ENCODE measurements at regions not wholly inside any gene's neighbourhood (a gene's known extent, or its start where the extent isn't known, plus 50 kb on each side); places are given as distances from the start of the nearest gene placed in this dataset.

DNA sequence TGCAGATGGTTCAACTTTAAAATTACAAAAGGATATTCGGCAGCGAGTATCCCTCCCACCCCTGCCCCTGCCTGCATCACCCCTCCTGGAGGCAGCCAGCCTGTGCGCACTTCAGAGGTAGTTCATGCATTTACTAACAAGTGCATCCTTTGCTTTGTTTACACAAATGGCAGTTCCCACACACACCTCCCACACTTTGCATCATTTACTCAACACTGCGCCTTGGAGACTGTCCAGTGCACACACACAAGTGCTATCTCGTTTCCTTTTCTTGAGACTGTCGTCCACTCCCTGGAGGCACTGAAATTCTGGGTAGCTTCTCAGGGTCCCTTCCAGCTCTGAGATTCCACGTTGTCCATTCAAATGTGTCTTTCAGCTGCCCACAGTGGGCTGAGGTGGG, 53.1 kb upstream of the VSX1 start:
- H3K4me1 ChIP-seq (ENCODE audit: insufficient read depth, low read length) = no peaks in the 10 kb centered on the region
- intact Hi-C loops (cut with micrococcal nuclease) = no loop called here
- Mint-ChIP-seq H3K36me3 (no peaks in the 10 kb centered on the region), H3K4me3 (no peak overlapping the region), H3K27ac (no peak overlapping the region), H3K9me3 (no peaks in the 10 kb centered on the region), H3K4me1 (no peaks in the 10 kb centered on the region), H3K27me3 (peaks cover 7 to 10% of the 10 kb centered on the region in 2 donors)
- ChIA-PET POLR2A (ENCODE audit: partially characterized antibody) (no interaction called here), CTCF (ENCODE audit: partially characterized antibody) (no interaction called here)
- no peak overlapping the region for H3K4me3 ChIP-seq (ENCODE audit: low read length in 2 of 2)
- H3K36me3 ChIP-seq (ENCODE audit: insufficient read depth, low read length) = no peaks in the 10 kb centered on the region
- H3K27ac ChIP-seq (ENCODE audit: low read depth, low read length) = no peak overlapping the region
- H3K9me3 ChIP-seq (ENCODE audit: control insufficient read depth in 1 of 2, low read length in 2 of 2) = no peaks in the 10 kb centered on the region
- no peaks in the 10 kb centered on the region for H3K27me3 ChIP-seq (ENCODE audit: insufficient read depth, low read length)
- DNase-seq = no peak

DNA sequence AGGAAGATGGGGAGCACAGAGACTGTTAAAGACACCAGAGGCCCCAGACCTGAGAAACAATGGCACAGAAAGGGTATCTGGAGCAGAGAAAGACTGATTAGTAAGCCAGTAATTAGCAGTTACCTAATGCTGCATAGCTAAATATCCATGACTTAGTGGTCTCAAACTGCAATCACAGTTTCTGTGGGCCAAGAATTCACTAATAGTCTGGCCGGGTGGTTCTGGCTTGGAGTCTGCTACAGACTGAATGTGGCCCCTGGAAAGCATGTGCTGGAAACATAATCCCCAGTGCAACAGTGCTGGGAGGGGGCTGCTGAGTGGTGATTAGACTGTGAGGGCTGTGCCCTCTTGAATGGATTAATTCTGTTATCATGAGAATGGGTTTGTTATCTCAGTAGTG, 54.1 kb upstream of the VSX1 start:
- no peaks in the 10 kb centered on the region for H3K27me3 ChIP-seq (ENCODE audit: insufficient read depth, low read length)
- H3K27me3 Mint-ChIP-seq = peaks cover 7 to 12% of the 10 kb centered on the region in 2 donors
- H3K4me3 Mint-ChIP-seq = no peak overlapping the region
- intact Hi-C loops (cut with micrococcal nuclease) = no loop called here
- H3K9me3 Mint-ChIP-seq = no peaks in the 10 kb centered on the region
- no peaks in the 10 kb centered on the region for H3K36me3 Mint-ChIP-seq
- no peaks in the 10 kb centered on the region for H3K4me1 ChIP-seq (ENCODE audit: insufficient read depth, low read length)
- no peaks in the 10 kb centered on the region for H3K4me1 Mint-ChIP-seq
- ChIA-PET POLR2A (ENCODE audit: partially characterized antibody) (no interaction called here), CTCF (ENCODE audit: partially characterized antibody) (no interaction called here)
- no peak for DNase-seq
- no peak overlapping the region for H3K27ac Mint-ChIP-seq
- H3K27ac ChIP-seq (ENCODE audit: low read depth, low read length) = no peak overlapping the region
- no peaks in the 10 kb centered on the region for H3K9me3 ChIP-seq (ENCODE audit: control insufficient read depth in 1 of 2, low read length in 2 of 2)
- H3K36me3 ChIP-seq (ENCODE audit: insufficient read depth, low read length) = no peaks in the 10 kb centered on the region
- H3K4me3 ChIP-seq (ENCODE audit: low read length in 2 of 2) = no peak overlapping the region

GRCh38 chr20:25136643-25137559, 55.0 kb upstream of the VSX1 start:
- Mint-ChIP-seq H3K4me3 (no peak overlapping the region), H3K27me3 (peaks cover 9 to 10% of the 10 kb centered on the region in 2 donors), H3K36me3 (no peaks in the 10 kb centered on the region), H3K9me3 (no peaks in the 10 kb centered on the region), H3K27ac (peak overlapping the region in 1 of 7 donors; percentile 7), H3K4me1 (no peaks in the 10 kb centered on the region)
- ChIA-PET CTCF (ENCODE audit: partially characterized antibody) (no interaction called here), POLR2A (ENCODE audit: partially characterized antibody) (no interaction called here)
- Histone ChIP-seq H3K4me1 (ENCODE audit: insufficient read depth, low read length) (no peaks in the 10 kb centered on the region), H3K36me3 (ENCODE audit: insufficient read depth, low read length) (no peaks in the 10 kb centered on the region), H3K4me3 (ENCODE audit: low read length in 2 of 2) (no peak overlapping the region), H3K27me3 (ENCODE audit: insufficient read depth, low read length) (no peaks in the 10 kb centered on the region), H3K9me3 (ENCODE audit: control insufficient read depth in 1 of 2, low read length in 2 of 2) (no peaks in the 10 kb centered on the region), H3K27ac (ENCODE audit: low read depth, low read length) (no peak overlapping the region)
- no peak for DNase-seq
- intact Hi-C loops (cut with micrococcal nuclease) = no loop called here

DNA sequence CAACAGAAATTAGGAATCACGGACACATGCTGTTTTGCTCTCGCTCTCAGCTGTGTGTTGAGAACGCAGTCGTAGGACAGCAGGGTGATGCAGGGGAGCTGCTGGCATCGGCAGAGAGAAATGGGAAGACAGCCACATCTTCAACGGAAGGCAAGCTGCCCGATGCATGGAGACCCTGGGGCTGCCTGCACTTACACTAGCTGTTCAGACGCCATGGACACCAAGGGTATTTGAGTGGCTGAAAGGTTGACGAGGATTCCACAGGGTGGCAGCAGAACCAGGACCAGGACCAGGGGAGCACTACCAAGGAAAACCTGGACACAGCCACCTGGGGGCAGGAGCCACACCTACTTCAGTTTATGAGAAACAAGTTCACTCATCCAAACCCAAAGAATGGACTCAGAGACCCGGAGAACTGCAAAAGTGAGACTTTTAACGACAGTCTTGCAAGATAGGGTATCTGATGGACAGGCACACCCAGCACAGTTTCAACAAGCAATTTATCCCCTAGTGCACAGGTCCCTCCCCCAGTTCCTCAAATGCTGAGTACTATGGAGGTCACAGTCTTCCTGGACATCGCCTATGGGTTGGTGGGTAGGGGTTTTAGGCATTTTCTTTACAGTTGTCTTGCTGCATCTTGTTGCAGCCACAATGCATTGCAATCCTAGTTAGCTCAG, 56.3 kb upstream of the ENTPD6 start:
- no peaks in the 10 kb centered on the region for H3K4me1 Mint-ChIP-seq
- peak overlapping the region in 1 of 8 donors; percentile 63 for H3K4me3 Mint-ChIP-seq
- H3K27ac Mint-ChIP-seq = no peak overlapping the region
- H3K36me3 Mint-ChIP-seq = no peaks in the 10 kb centered on the region
- POLR2A ChIA-PET (ENCODE audit: partially characterized antibody) = no interaction called here
- Histone ChIP-seq H3K27ac (ENCODE audit: low read depth, low read length) (no peak overlapping the region), H3K4me3 (ENCODE audit: low read length in 2 of 2) (no peak overlapping the region), H3K27me3 (ENCODE audit: insufficient read depth, low read length) (no peaks in the 10 kb centered on the region), H3K9me3 (ENCODE audit: control insufficient read depth in 1 of 2, low read length in 2 of 2) (no peaks in the 10 kb centered on the region), H3K36me3 (ENCODE audit: insufficient read depth, low read length) (no peaks in the 10 kb centered on the region), H3K4me1 (ENCODE audit: insufficient read depth, low read length) (no peaks in the 10 kb centered on the region)
- no peaks in the 10 kb centered on the region for H3K9me3 Mint-ChIP-seq
- DNase-seq = no peak
- intact Hi-C loops (cut with micrococcal nuclease) = no loop called here
- CTCF ChIA-PET (ENCODE audit: partially characterized antibody) = no interaction called here
- H3K27me3 Mint-ChIP-seq = peaks cover 3 to 5% of the 10 kb centered on the region in 2 donors

DNA sequence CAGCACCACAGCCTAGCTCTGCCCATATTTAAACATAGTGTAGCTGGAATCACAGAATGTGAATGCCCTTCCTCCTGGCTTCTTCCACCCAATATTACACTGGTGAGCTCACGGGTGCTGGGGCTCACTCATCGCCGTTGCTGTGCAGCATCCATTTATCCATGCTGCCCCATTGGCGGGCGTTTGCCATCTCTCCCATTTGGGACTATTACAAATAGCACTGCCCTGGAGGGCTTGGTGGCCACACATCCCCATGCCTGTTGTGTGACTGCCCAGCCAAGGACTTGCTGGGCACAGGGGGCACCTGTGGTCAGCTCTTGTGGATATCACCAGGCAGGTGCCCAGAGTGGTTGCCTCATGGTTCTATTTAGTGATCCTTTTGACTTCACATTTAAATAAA, 54.5 kb upstream of the ENTPD6 start:
- Mint-ChIP-seq H3K4me3 (no peak overlapping the region), H3K9me3 (peaks cover 0 to 2% (median 0%) of the 10 kb centered on the region in 8 donors), H3K27ac (no peak overlapping the region), H3K36me3 (no peaks in the 10 kb centered on the region), H3K4me1 (no peaks in the 10 kb centered on the region), H3K27me3 (peaks cover 3 to 4% of the 10 kb centered on the region in 2 donors)
- ChIA-PET POLR2A (ENCODE audit: partially characterized antibody) (no interaction called here), CTCF (ENCODE audit: partially characterized antibody) (no interaction called here)
- H3K4me1 ChIP-seq (ENCODE audit: insufficient read depth, low read length) = no peaks in the 10 kb centered on the region
- no peaks in the 10 kb centered on the region for H3K27me3 ChIP-seq (ENCODE audit: insufficient read depth, low read length)
- no peak overlapping the region for H3K4me3 ChIP-seq (ENCODE audit: low read length in 2 of 2)
- intact Hi-C loops (cut with micrococcal nuclease) = no loop called here
- H3K9me3 ChIP-seq (ENCODE audit: control insufficient read depth in 1 of 2, low read length in 2 of 2) = no peaks in the 10 kb centered on the region
- no peaks in the 10 kb centered on the region for H3K36me3 ChIP-seq (ENCODE audit: insufficient read depth, low read length)
- DNase-seq = no peak
- H3K27ac ChIP-seq (ENCODE audit: low read depth, low read length) = no peak overlapping the region

DNA sequence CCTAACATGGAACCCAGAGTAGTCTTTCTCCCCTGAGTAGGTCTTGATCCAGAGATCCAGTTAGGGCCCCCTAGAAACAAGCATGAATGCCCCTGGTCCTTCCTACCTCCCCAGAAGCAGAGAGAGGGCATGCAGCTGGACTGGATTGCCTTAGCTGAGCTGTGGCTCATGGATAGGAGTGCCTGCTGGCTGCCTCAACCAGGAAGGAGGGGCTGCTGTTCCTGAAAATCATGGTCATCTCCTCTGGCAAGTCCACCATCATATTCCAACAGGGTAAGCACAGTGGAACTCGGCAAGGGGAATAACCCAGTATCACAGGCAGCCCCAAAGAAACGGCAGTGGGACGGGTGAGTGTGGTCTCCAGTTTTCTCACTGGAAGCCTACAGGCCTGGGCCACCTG, 53.1 kb upstream of the ENTPD6 start:
- no peak overlapping the region for H3K27ac ChIP-seq (ENCODE audit: low read depth, low read length)
- peaks cover 0 to 2% (median 0%) of the 10 kb centered on the region in 8 donors for H3K9me3 Mint-ChIP-seq
- H3K9me3 ChIP-seq (ENCODE audit: control insufficient read depth in 1 of 2, low read length in 2 of 2) = no peaks in the 10 kb centered on the region
- peaks cover 3 to 4% of the 10 kb centered on the region in 2 donors for H3K27me3 Mint-ChIP-seq
- no peak overlapping the region for H3K4me3 Mint-ChIP-seq
- no peaks in the 10 kb centered on the region for H3K27me3 ChIP-seq (ENCODE audit: insufficient read depth, low read length)
- no peaks in the 10 kb centered on the region for H3K36me3 Mint-ChIP-seq
- DNase-seq = no peak
- H3K27ac Mint-ChIP-seq = no peak overlapping the region
- H3K4me3 ChIP-seq (ENCODE audit: low read length in 2 of 2) = no peak overlapping the region
- no peaks in the 10 kb centered on the region for H3K36me3 ChIP-seq (ENCODE audit: insufficient read depth, low read length)
- no peaks in the 10 kb centered on the region for H3K4me1 ChIP-seq (ENCODE audit: insufficient read depth, low read length)
- no peaks in the 10 kb centered on the region for H3K4me1 Mint-ChIP-seq
- POLR2A ChIA-PET (ENCODE audit: partially characterized antibody) = no interaction called here
- CTCF ChIA-PET (ENCODE audit: partially characterized antibody) = no interaction called here
- intact Hi-C loops (cut with micrococcal nuclease) = no loop called here

- DNase-seq = no peak
- H3K36me3 Mint-ChIP-seq = no peaks in the 10 kb centered on the region
- H3K27me3 Mint-ChIP-seq = peaks cover 5 to 7% of the 10 kb centered on the region in 2 donors
- no peak overlapping the region for H3K27ac Mint-ChIP-seq
- POLR2A ChIA-PET (ENCODE audit: partially characterized antibody) = no interaction called here
- intact Hi-C loops (cut with micrococcal nuclease) = no loop called here
- H3K27me3 ChIP-seq (ENCODE audit: insufficient read depth, low read length) = no peaks in the 10 kb centered on the region
- peaks cover 0 to 2% (median 0%) of the 10 kb centered on the region in 8 donors for H3K9me3 Mint-ChIP-seq
- peaks cover 5% of the 10 kb centered on the region for H3K4me1 ChIP-seq (ENCODE audit: insufficient read depth, low read length)
- no peaks in the 10 kb centered on the region for H3K9me3 ChIP-seq (ENCODE audit: control insufficient read depth in 1 of 2, low read length in 2 of 2)
- H3K27ac ChIP-seq (ENCODE audit: low read depth, low read length) = no peak overlapping the region
- H3K36me3 ChIP-seq (ENCODE audit: insufficient read depth, low read length) = no peaks in the 10 kb centered on the region
- no peak overlapping the region for H3K4me3 Mint-ChIP-seq
- no peak overlapping the region for H3K4me3 ChIP-seq (ENCODE audit: low read length in 2 of 2)
- CTCF ChIA-PET (ENCODE audit: partially characterized antibody) = no interaction called here
- H3K4me1 Mint-ChIP-seq = peaks cover 4 to 15% (median 6%) of the 10 kb centered on the region in 4 donors
Measured at GRCh38 chr20:25145131-25145530, 50.4 kb upstream of the ENTPD6 start.
